Neural cell (in vitro differentiated cells): ENCODE measurements at regions not wholly inside any gene's neighbourhood (a gene's known extent, or its start where the extent isn't known, plus 50 kb on each side); places are given as distances from the start of the nearest gene placed in this dataset.
"Not testable (repeated sequence)": the region's sequence is repeated elsewhere in the genome, so short reads cannot be mapped to it uniquely, and the experiment has no call there.

Experiments used
- H2AFZ ChIP-seq: fragments of 200-600, 300-800 bp; sonication (generic), shearing (Covaris generic); 2 replicates; pipeline ENCODE4 v1.6.0; 2014; ENCODE audit warnings: low read depth, mild to moderate bottlenecking, antibody characterized with exemption, low read length, moderate library complexity
- H3F3A ChIP-seq: fragments of 200-600 bp; shearing (Covaris generic); 2 replicates; pipeline ENCODE4 v1.6.1; 2016; ENCODE audit warnings: mild to moderate bottlenecking, moderate library complexity, mixed read lengths, antibody characterized with exemption, low read length; ENCODE audit not compliant: insufficient read depth, poor library complexity, severe bottlenecking
- H3K27ac ChIP-seq: fragments of 200-600, 300-800 bp; sonication (generic), shearing (Covaris generic); 2 replicates; pipeline ENCODE4 v1.5.1; 2014; ENCODE audit warnings: mild to moderate bottlenecking, low read length, moderate library complexity
- H3K27me3 ChIP-seq: fragments of 300-800, 200-600 bp; sonication (generic), shearing (Covaris generic); 2 replicates; pipeline ENCODE4 v1.6.0; 2014; ENCODE audit warnings: mild to moderate bottlenecking, low read depth, low read length, moderate library complexity; ENCODE audit not compliant: insufficient read depth
- H3K36me3 ChIP-seq: fragments of 300-800, 200-600 bp; sonication (generic), shearing (Covaris generic); 2 replicates; pipeline ENCODE4 v1.5.1; 2014; ENCODE audit warnings: mild to moderate bottlenecking, antibody characterized with exemption, low read length, moderate library complexity; ENCODE audit not compliant: insufficient read depth
- H3K4me2 ChIP-seq: fragments of 300-800, 200-600 bp; sonication (generic), shearing (Covaris generic); 2 replicates; pipeline ENCODE4 v1.6.0; 2014; ENCODE audit warnings: mild to moderate bottlenecking, low read length
- H3K4me3 ChIP-seq: fragments of 300-800, 200-600 bp; sonication (generic), shearing (Covaris generic); 2 replicates; pipeline ENCODE4 v1.5.1; 2014; ENCODE audit warnings: mild to moderate bottlenecking, low read length, moderate library complexity
- H3K79me2 ChIP-seq: fragments of 200-600 bp; shearing (Covaris generic); replicated peaks from 2 replicates; pipeline ENCODE4 v1.6.0; 2014; ENCODE audit warnings: mild to moderate bottlenecking, low read length, moderate library complexity; ENCODE audit not compliant: insufficient read depth
- H3K9ac ChIP-seq: fragments of 300-800, 200-600 bp; sonication (generic), shearing (Covaris generic); 2 replicates; pipeline ENCODE4 v1.6.1; 2016; ENCODE audit warnings: mild to moderate bottlenecking, low read length, mixed read lengths
- H3K9me2 ChIP-seq: fragments of 200-600 bp; shearing (Covaris generic); 2 replicates; pipeline ENCODE4 v1.6.1; 2016; ENCODE audit warnings: mild to moderate bottlenecking, low read length, mixed read lengths; ENCODE audit not compliant: insufficient read depth
- H3K9me3 ChIP-seq: fragments of 200-600, 300-800 bp; sonication (generic), shearing (Covaris generic); 2 replicates; pipeline ENCODE4 v1.6.1; 2016; ENCODE audit warnings: mild to moderate bottlenecking, mixed run types, low read length, moderate library complexity, mixed read lengths
- H4K20me1 ChIP-seq: fragments of 200-600 bp; shearing (Covaris generic); 2 replicates; pipeline ENCODE4 v1.6.1; 2016; ENCODE audit warnings: mild to moderate bottlenecking, mixed run types; ENCODE audit not compliant: insufficient read depth
- CTCF ChIP-seq: fragments of 450-650 bp; IDR thresholded peaks from 2 replicates; pipeline ENCODE4 v1.5.1; 2014; ENCODE audit warnings: antibody characterized with exemption, mild to moderate bottlenecking, moderate library complexity; ENCODE audit not compliant: poor library complexity, severe bottlenecking
- EP300 ChIP-seq: fragments of 450-650 bp; conservative IDR thresholded peaks from 2 replicates; pipeline ENCODE4 v1.6.1; 2014; ENCODE audit warnings: antibody characterized with exemption, mild to moderate bottlenecking, moderate library complexity; ENCODE audit not compliant: poor library complexity, severe bottlenecking
- EZH2 ChIP-seq: fragments of 200-600, 300-800 bp; shearing (Covaris generic), sonication (generic); IDR thresholded peaks from 2 replicates; pipeline ENCODE4 v1.6.1; 2014; ENCODE audit warnings: antibody characterized with exemption, low read length, borderline replicate concordance, mild to moderate bottlenecking; ENCODE audit not compliant: insufficient read depth, poor library complexity, severe bottlenecking
- MXI1 ChIP-seq: fragments of 450-650 bp; conservative IDR thresholded peaks from 2 replicates; pipeline ENCODE4 v1.6.1; 2014; ENCODE audit warnings: antibody characterized with exemption, mild to moderate bottlenecking; ENCODE audit not compliant: poor library complexity, severe bottlenecking
- POLR2AphosphoS5 ChIP-seq: IDR thresholded peaks from 2 replicates; pipeline ENCODE4 v1.6.1; 2012
- RAD21 ChIP-seq: fragments of 450-650 bp; conservative IDR thresholded peaks from 2 replicates; pipeline ENCODE4 v1.6.1; 2014; ENCODE audit warnings: antibody characterized with exemption, mild to moderate bottlenecking, moderate library complexity
- SMC3 ChIP-seq: fragments of 450-650 bp; conservative IDR thresholded peaks from 2 replicates; pipeline ENCODE4 v1.6.1; 2014; ENCODE audit warnings: antibody characterized with exemption, mild to moderate bottlenecking, moderate library complexity; ENCODE audit not compliant: poor library complexity
- TAF1 ChIP-seq: IDR thresholded peaks from 2 replicates; pipeline ENCODE4 v1.6.1; 2012; ENCODE audit warnings: low read depth
- TF ChIP-seq, protein P1 (sequence below): IDR thresholded peaks from 2 replicates; pipeline ENCODE4 v1.6.1; 2012; ENCODE audit warnings: borderline replicate concordance

- Histone ChIP-seq H3K4me2 (no peak overlapping the region), H3K4me3 (no peak overlapping the region), H2AFZ (no peak overlapping the region), H3K9ac (no peak overlapping the region), H3K79me2 (no peaks in the 10 kb centered on the region), H3K9me2 (no peaks in the 10 kb centered on the region), H3K9me3 (no peaks in the 10 kb centered on the region), H4K20me1 (no peaks in the 10 kb centered on the region), H3K36me3 (no peaks in the 10 kb centered on the region), H3K27me3 (no peaks in the 10 kb centered on the region), H3F3A (no peaks in the 10 kb centered on the region), H3K27ac (no peak overlapping the region)
- TF ChIP-seq MXI1 (no peak), RAD21 (no peak), POLR2AphosphoS5 (no peak), SMC3 (no peak), CTCF (no peak), EZH2 (no peak), TAF1 (no peak), EP300 (no peak)
- TF ChIP-seq, protein P1, sequence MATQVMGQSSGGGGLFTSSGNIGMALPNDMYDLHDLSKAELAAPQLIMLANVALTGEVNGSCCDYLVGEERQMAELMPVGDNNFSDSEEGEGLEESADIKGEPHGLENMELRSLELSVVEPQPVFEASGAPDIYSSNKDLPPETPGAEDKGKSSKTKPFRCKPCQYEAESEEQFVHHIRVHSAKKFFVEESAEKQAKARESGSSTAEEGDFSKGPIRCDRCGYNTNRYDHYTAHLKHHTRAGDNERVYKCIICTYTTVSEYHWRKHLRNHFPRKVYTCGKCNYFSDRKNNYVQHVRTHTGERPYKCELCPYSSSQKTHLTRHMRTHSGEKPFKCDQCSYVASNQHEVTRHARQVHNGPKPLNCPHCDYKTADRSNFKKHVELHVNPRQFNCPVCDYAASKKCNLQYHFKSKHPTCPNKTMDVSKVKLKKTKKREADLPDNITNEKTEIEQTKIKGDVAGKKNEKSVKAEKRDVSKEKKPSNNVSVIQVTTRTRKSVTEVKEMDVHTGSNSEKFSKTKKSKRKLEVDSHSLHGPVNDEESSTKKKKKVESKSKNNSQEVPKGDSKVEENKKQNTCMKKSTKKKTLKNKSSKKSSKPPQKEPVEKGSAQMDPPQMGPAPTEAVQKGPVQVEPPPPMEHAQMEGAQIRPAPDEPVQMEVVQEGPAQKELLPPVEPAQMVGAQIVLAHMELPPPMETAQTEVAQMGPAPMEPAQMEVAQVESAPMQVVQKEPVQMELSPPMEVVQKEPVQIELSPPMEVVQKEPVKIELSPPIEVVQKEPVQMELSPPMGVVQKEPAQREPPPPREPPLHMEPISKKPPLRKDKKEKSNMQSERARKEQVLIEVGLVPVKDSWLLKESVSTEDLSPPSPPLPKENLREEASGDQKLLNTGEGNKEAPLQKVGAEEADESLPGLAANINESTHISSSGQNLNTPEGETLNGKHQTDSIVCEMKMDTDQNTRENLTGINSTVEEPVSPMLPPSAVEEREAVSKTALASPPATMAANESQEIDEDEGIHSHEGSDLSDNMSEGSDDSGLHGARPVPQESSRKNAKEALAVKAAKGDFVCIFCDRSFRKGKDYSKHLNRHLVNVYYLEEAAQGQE = no peak
These were observed 135.3 kb upstream of the VANGL1 start for GRCh38 chr1:115506518-115506917.

DNA sequence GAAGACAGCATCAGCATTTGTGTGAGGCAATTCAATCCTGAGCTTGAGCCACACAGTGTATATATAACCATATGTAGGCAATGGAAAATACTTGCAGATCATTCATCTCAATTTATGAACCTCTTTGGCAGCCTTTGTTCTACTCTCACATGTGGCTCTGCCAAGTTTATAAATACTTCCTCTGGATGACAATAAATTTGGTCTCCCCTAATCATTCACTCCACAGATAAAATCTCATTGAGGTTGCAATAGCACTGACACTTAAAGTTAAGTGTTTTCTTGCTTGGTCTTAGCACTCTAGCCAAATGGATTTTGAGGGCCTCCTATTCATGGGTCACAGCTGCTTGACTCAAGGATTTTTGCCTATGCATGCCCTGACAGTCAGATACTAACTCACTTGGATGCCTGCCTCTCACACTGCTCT is 136.6 kb upstream of the VANGL1 start:
- Histone ChIP-seq H3K79me2 (no peaks in the 10 kb centered on the region), H3K9me3 (no peaks in the 10 kb centered on the region), H3K27ac (no peak overlapping the region), H3K27me3 (no peaks in the 10 kb centered on the region), H3K4me3 (no peak overlapping the region), H3F3A (no peaks in the 10 kb centered on the region), H3K9me2 (no peaks in the 10 kb centered on the region), H4K20me1 (no peaks in the 10 kb centered on the region), H3K36me3 (no peaks in the 10 kb centered on the region), H2AFZ (no peak overlapping the region), H3K9ac (no peak overlapping the region), H3K4me2 (no peak overlapping the region)
- TF ChIP-seq, protein P1 = no peak
- TF ChIP-seq RAD21 = no peak
- TF ChIP-seq EZH2 = no peak
- no peak for TF ChIP-seq MXI1
- TF ChIP-seq POLR2AphosphoS5 = no peak
- TF ChIP-seq CTCF = no peak
- TF ChIP-seq SMC3 = no peak
- no peak for TF ChIP-seq EP300
- TF ChIP-seq TAF1 = no peak

DNA sequence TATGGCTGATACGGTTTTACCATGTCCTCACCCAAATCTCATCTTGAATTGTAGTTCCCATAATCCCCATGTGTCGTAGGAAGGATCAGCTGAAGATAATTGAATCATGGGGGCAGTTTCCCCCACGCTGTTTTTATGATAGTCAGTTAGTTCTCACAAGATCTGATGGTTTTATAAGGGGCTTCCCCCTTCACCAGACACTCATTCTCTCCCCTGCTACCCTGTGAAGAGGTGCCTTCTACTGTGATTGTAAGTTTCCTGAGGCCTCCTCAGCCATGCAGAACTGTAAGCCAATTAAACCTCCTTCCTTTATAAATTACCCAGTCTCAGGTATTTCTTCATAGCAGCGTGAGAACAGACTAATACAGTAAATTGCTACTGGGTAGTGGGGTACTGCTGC is 139.6 kb upstream of the VANGL1 start:
- H4K20me1 ChIP-seq, H3K4me3 ChIP-seq, H3K36me3 ChIP-seq, H3K27ac ChIP-seq, H3K79me2 ChIP-seq, H3K9me3 ChIP-seq, H3K4me2 ChIP-seq, H3K9me2 ChIP-seq, H3K9ac ChIP-seq, H3K27me3 ChIP-seq, H2AFZ ChIP-seq, H3F3A ChIP-seq: not testable (repeated sequence)
